SK-N-SH (cell line): ENCODE measurements at regions not wholly inside any gene's neighbourhood (a gene's known extent, or its start where the extent isn't known, plus 50 kb on each side); places are given as distances from the start of the nearest gene placed in this dataset.

ENCODE experiments used
- CTCF ChIA-PET: fragments of 300-600, 350-600 bp; formaldehyde crosslinking; extraction: SDS; loops from one replicate; lab custom pipeline; 2021; lab: Yijun Ruan, JAX
- POLR2A ChIA-PET: fragments of 350-600 bp; sonication (Branson Sonifier 250); formaldehyde crosslinking; extraction: SDS; loops from one replicate; lab custom pipeline; 2020; ENCODE audit warnings: antibody characterized with exemption, inconsistent platforms; lab: Yijun Ruan, JAX
- DNase-seq: peaks from one replicate; pipeline ENCODE4 v3.0.0; 2012
- H2AFZ ChIP-seq: fragments of 200-600 bp; sonication (generic); 2 replicates; pipeline ENCODE4 v1.8.1; 2016; ENCODE audit warnings: antibody characterized with exemption, mild to moderate bottlenecking, low read depth
- H3F3A ChIP-seq: fragments of 200-600 bp; sonication (generic); replicated peaks from 2 replicates; pipeline ENCODE3; 2016; ENCODE audit warnings: antibody characterized with exemption, mild to moderate bottlenecking; ENCODE audit not compliant: insufficient read depth
- H3K27ac ChIP-seq, 2 experiments: fragments of 200-500 bp in 1 of 2; fragments of 200-600 bp in 1 of 2; sonication (Bioruptor generic) in 1 of 2; sonication (generic), shearing (Covaris generic) in 1 of 2; 2 replicates each; pipeline versions ENCODE4 v1.5.1 to v1.6.1; 2014 to 2016; ENCODE audit warnings: low read depth in 2 of 2, inconsistent platforms in 1 of 2, low read length in 1 of 2, mild to moderate bottlenecking in 1 of 2, mixed read lengths in 1 of 2
- H3K27me3 ChIP-seq: fragments of 200-600 bp; sonication (generic), shearing (Covaris generic); 2 replicates; pipeline ENCODE4 v1.6.1; 2016; ENCODE audit warnings: mixed run types; ENCODE audit not compliant: insufficient read depth
- H3K36me3 ChIP-seq, 2 experiments: fragments of 200-500 bp in 1 of 2; fragments of 200-600 bp in 1 of 2; sonication (Bioruptor generic) in 1 of 2; sonication (generic) in 1 of 2; replicated peaks in 1 of 2; 2 replicates each; pipeline versions ENCODE3 to v1.5.1; 2014 to 2016; ENCODE audit warnings: low read length in 1 of 2, mild to moderate bottlenecking in 1 of 2; ENCODE audit not compliant: insufficient read depth in 2 of 2, control insufficient read depth in 1 of 2
- H3K4me1 ChIP-seq, 2 experiments: fragments of 200-500 bp in 1 of 2; fragments of 200-600 bp in 1 of 2; sonication (Bioruptor generic) in 1 of 2; sonication (generic), shearing (Covaris generic) in 1 of 2; 2 replicates each; pipeline versions ENCODE4 v1.5.1 to v1.6.1; 2014 to 2016; ENCODE audit warnings: low read depth in 1 of 2, low read length in 1 of 2, mixed run types in 1 of 2; ENCODE audit not compliant: insufficient read depth in 2 of 2, control insufficient read depth in 1 of 2
- H3K4me2 ChIP-seq: fragments of 200-600 bp; sonication (generic), shearing (Covaris generic); 2 replicates; pipeline ENCODE4 v1.6.1; 2017; ENCODE audit warnings: mixed run types
- H3K4me3 ChIP-seq, 2 experiments: fragments of 200-500 bp in 1 of 2; fragments of 200-600 bp in 1 of 2; sonication (Bioruptor generic) in 1 of 2; sonication (generic), shearing (Covaris generic) in 1 of 2; 2 replicates each; pipeline versions ENCODE4 v1.5.1 to v1.8.1; 2014 to 2016; ENCODE audit warnings: low read depth in 2 of 2, inconsistent platforms in 1 of 2, low read length in 1 of 2, mild to moderate bottlenecking in 1 of 2, mixed read lengths in 1 of 2, moderate library complexity in 1 of 2
- H3K79me2 ChIP-seq: fragments of 200-600 bp; sonication (generic); 2 replicates; pipeline ENCODE4 v1.8.1; 2017; ENCODE audit warnings: mild to moderate bottlenecking; ENCODE audit not compliant: insufficient read depth
- H3K9ac ChIP-seq: fragments of 200-600 bp; sonication (generic); 2 replicates; pipeline ENCODE4 v1.6.1; 2017; ENCODE audit warnings: mixed run types
- H3K9me2 ChIP-seq: fragments of 200-600 bp; sonication (generic); 2 replicates; pipeline ENCODE4 v1.6.1; 2017; ENCODE audit warnings: mixed run types
- H3K9me3 ChIP-seq: fragments of 200-600 bp; sonication (generic); 2 replicates; pipeline ENCODE4 v1.6.1; 2017; ENCODE audit warnings: mixed run types, mild to moderate bottlenecking, moderate library complexity
- H4K20me1 ChIP-seq: fragments of 200-600 bp; sonication (generic); 2 replicates; pipeline ENCODE4 v1.6.1; 2017; ENCODE audit warnings: mild to moderate bottlenecking, mixed run types; ENCODE audit not compliant: insufficient read depth
- EP300 ChIP-seq, 2 experiments: IDR thresholded peaks; 2 replicates each; pipeline versions ENCODE4 v1.4.0 to v1.6.1; 2012; ENCODE audit warnings: borderline replicate concordance in 1 of 2, low read depth in 1 of 2, low read length in 1 of 2
- EZH2phosphoT487 ChIP-seq: fragments of 200-600 bp; sonication (generic); IDR thresholded peaks from 2 replicates; pipeline ENCODE4 v1.6.1; 2017; ENCODE audit warnings: low read depth, mixed run types, mild to moderate bottlenecking, antibody characterized with exemption, moderate library complexity, borderline replicate concordance
- FOSL2 ChIP-seq: IDR thresholded peaks from 2 replicates; pipeline ENCODE4 v1.4.0; 2012; ENCODE audit warnings: low read depth, mild to moderate bottlenecking, moderate library complexity, borderline replicate concordance
- FOXM1 ChIP-seq: IDR thresholded peaks from 2 replicates; pipeline ENCODE4 v1.4.0; 2012; ENCODE audit warnings: low read depth, mild to moderate bottlenecking
- GABPA ChIP-seq: IDR thresholded peaks from 2 replicates; pipeline ENCODE4 v1.4.0; 2012; ENCODE audit warnings: low read depth, mild to moderate bottlenecking
- MEF2A ChIP-seq: IDR thresholded peaks from 2 replicates; pipeline ENCODE4 v1.4.0; 2012; ENCODE audit warnings: low read depth, borderline replicate concordance
- MXI1 ChIP-seq: IDR thresholded peaks from 2 replicates; pipeline ENCODE4 v1.6.1; 2012; ENCODE audit warnings: mild to moderate bottlenecking, low read depth, low read length, improper control_type of control experiment
- NFIC ChIP-seq: IDR thresholded peaks from 2 replicates; pipeline ENCODE4 v1.4.0; 2012; ENCODE audit warnings: borderline replicate concordance
- NRF1 ChIP-seq: IDR thresholded peaks from 2 replicates; pipeline ENCODE4 v1.6.1; 2012; ENCODE audit warnings: low read depth, mild to moderate bottlenecking, low read length
- RCOR1 ChIP-seq: fragments of 150-350 bp; IDR thresholded peaks from 2 replicates; pipeline ENCODE4 v1.6.1; 2017; ENCODE audit warnings: antibody characterized with exemption, low read length
- RFX5 ChIP-seq: IDR thresholded peaks from 2 replicates; pipeline ENCODE4 v1.6.1; 2012; ENCODE audit warnings: mild to moderate bottlenecking, improper control_type of control experiment, low read length
- RXRA ChIP-seq: IDR thresholded peaks from 2 replicates; pipeline ENCODE4 v1.4.0; 2012; ENCODE audit warnings: low read depth, mild to moderate bottlenecking, borderline replicate concordance
- SIN3A ChIP-seq: IDR thresholded peaks from 2 replicates; pipeline ENCODE4 v1.6.1; 2012; ENCODE audit warnings: low read depth, mild to moderate bottlenecking, low read length, moderate library complexity, borderline replicate concordance
- SMC3 ChIP-seq: IDR thresholded peaks from 2 replicates; pipeline ENCODE4 v1.6.1; 2012; ENCODE audit warnings: low read depth, low read length, improper control_type of control experiment
- TAF1 ChIP-seq: IDR thresholded peaks from 2 replicates; pipeline ENCODE4 v1.6.1; 2012; ENCODE audit warnings: low read depth, mild to moderate bottlenecking, low read length, moderate library complexity, borderline replicate concordance
- TCF12 ChIP-seq: IDR thresholded peaks from 2 replicates; pipeline ENCODE4 v1.4.0; 2012
- TEAD4 ChIP-seq: IDR thresholded peaks from 2 replicates; pipeline ENCODE4 v1.4.0; 2012; ENCODE audit warnings: mild to moderate bottlenecking, borderline replicate concordance; ENCODE audit not compliant: insufficient read depth
- WGBS: methylation state at CpG from one replicate; pipeline ENCODE4 v1.1.6; 2017; ENCODE audit warnings: low lambda C conversion rate; 5-methylcytosine and 5-hydroxymethylcytosine counted together
- TF ChIP-seq, protein P1 (sequence below): fragments of 200-600 bp; sonication (generic); IDR thresholded peaks from 2 replicates; pipeline ENCODE4 v1.6.1; 2017; ENCODE audit warnings: antibody characterized with exemption, mild to moderate bottlenecking, moderate library complexity
- TF ChIP-seq, protein P2 (sequence below): fragments of 150-350 bp; IDR thresholded peaks from 2 replicates; pipeline ENCODE4 v1.6.1; 2017; ENCODE audit warnings: antibody characterized with exemption, low read length, low read depth, borderline replicate concordance
- TF ChIP-seq, protein P3 (sequence below): IDR thresholded peaks from 2 replicates; pipeline ENCODE4 v1.4.0; 2012; ENCODE audit warnings: low read depth, borderline replicate concordance

DNA sequence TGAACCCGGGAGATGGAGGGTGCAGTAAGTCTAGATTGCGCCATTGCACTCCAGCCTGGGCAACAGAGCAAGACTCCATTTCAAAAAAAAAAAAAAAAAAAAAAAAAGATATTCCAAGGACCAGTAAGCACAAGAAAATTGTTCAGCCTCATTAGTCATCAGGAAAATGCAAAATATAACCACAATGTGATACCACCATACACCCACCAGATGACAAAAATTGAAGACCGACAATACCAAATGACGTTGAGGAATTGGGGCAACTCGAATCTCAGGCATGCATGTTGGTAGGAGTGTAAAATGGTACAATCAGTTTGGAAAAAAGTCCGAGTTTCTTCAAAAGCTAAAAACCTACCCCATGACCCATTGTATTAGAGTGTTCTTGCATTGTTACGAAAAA is 130.2 kb upstream of the FAM9B start:
- POLR2A ChIA-PET = no interaction called here
- CTCF ChIA-PET = no interaction called here

DNA sequence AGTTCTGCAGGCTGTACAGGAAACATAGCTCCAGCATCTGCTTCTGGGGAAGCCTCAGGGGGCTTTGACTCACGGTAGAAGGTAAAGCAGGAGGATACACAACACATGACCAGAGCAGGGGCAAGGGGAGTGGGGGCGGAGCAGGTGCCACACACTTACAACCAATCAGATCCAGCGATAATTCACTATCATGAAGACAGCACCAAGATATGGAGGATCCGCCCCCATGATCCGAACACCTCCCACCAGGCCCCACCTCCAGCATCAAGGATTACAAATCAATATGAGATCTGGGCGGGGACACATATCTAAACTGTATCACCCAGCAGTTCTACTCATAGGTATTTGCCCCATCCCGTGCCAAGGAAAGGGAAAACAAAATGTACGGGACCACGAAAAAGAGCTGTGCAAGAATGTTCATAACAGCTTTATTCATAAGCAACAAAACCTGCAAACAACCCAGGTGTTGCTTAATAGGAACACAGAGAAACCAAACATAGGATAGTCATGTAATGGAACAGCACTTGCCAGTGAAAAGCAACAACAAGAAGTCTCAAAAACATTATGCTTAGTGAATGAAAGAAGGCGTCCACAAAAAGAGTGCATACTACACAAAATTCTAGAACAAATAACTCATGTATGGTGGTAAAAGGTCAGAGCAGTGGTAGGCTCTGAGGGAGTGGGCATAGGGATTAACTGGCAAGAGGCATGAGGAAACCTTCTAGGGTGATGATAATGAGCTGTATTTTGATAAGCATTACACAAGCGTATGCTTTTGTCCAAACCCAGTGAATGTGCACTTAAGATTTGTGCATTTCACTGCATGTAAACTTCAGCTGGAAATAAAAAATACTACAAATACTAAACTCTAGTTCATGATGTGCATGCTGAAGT is 130.9 kb upstream of the FAM9B start:
- H3K4me3 ChIP-seq = no peak overlapping the region
- no peaks in the 10 kb centered on the region; a peak in 1 of 4 replicates for H3K4me1 ChIP-seq
- no peaks in the 10 kb centered on the region for H3K36me3 ChIP-seq
- ChIA-PET POLR2A (no interaction called here), CTCF (no interaction called here)
- no peaks in the 10 kb centered on the region for H4K20me1 ChIP-seq
- no peak overlapping the region for H3K9ac ChIP-seq
- H3F3A ChIP-seq = no peaks in the 10 kb centered on the region
- no peaks in the 10 kb centered on the region for H3K27me3 ChIP-seq
- DNase-seq = no peak
- H3K27ac ChIP-seq = no peak overlapping the region
- H3K4me2 ChIP-seq = no peak overlapping the region
- WGBS = 52% methylated on average over 9 of the region's 11 CpGs
- H2AFZ ChIP-seq = no peak overlapping the region
- no peaks in the 10 kb centered on the region for H3K9me3 ChIP-seq
- no peaks in the 10 kb centered on the region for H3K79me2 ChIP-seq
- H3K9me2 ChIP-seq = no peaks in the 10 kb centered on the region
- TF ChIP-seq MEF2A (no peak), MXI1 (no peak), NFIC (no peak), SIN3A (no peak), RFX5 (no peak), EP300 (IDR thresholded peaks at IDR 0.05; ENCODE audit: borderline replicate concordance in 1 of 2, low read depth in 1 of 2, low read length in 1 of 2) (no peak), TAF1 (no peak), FOXM1 (no peak), TEAD4 (no peak), NRF1 (no peak), EZH2phosphoT487 (no peak), SMC3 (no peak), GABPA (no peak)
- TF ChIP-seq, protein P1, sequence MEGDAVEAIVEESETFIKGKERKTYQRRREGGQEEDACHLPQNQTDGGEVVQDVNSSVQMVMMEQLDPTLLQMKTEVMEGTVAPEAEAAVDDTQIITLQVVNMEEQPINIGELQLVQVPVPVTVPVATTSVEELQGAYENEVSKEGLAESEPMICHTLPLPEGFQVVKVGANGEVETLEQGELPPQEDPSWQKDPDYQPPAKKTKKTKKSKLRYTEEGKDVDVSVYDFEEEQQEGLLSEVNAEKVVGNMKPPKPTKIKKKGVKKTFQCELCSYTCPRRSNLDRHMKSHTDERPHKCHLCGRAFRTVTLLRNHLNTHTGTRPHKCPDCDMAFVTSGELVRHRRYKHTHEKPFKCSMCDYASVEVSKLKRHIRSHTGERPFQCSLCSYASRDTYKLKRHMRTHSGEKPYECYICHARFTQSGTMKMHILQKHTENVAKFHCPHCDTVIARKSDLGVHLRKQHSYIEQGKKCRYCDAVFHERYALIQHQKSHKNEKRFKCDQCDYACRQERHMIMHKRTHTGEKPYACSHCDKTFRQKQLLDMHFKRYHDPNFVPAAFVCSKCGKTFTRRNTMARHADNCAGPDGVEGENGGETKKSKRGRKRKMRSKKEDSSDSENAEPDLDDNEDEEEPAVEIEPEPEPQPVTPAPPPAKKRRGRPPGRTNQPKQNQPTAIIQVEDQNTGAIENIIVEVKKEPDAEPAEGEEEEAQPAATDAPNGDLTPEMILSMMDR = no peak
- TF ChIP-seq, protein P2, sequence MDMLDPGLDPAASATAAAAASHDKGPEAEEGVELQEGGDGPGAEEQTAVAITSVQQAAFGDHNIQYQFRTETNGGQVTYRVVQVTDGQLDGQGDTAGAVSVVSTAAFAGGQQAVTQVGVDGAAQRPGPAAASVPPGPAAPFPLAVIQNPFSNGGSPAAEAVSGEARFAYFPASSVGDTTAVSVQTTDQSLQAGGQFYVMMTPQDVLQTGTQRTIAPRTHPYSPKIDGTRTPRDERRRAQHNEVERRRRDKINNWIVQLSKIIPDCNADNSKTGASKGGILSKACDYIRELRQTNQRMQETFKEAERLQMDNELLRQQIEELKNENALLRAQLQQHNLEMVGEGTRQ = no peak

More for the DNA sequence above, 130.2 kb upstream of the FAM9B start:
- Histone ChIP-seq H3K27me3 (no peaks in the 10 kb centered on the region), H3K9me3 (no peaks in the 10 kb centered on the region), H3K4me1 (no peaks in the 10 kb centered on the region; a peak in 1 of 4 replicates), H3F3A (no peaks in the 10 kb centered on the region), H3K4me3 (no peak overlapping the region), H4K20me1 (no peaks in the 10 kb centered on the region), H3K27ac (no peak overlapping the region), H3K9ac (no peak overlapping the region), H3K4me2 (no peak overlapping the region), H2AFZ (no peak overlapping the region), H3K79me2 (no peaks in the 10 kb centered on the region), H3K36me3 (no peaks in the 10 kb centered on the region), H3K9me2 (no peaks in the 10 kb centered on the region)
- 41% methylated on average over 7 of the region's 7 CpGs for WGBS
- TF ChIP-seq, protein P2 = no peak
- TF ChIP-seq RXRA = no peak
- TF ChIP-seq RCOR1 = no peak
- TF ChIP-seq TCF12 = no peak
- TF ChIP-seq FOSL2 = no peak
- no peak for TF ChIP-seq SIN3A
- TF ChIP-seq TAF1 = no peak
- TF ChIP-seq, protein P3, sequence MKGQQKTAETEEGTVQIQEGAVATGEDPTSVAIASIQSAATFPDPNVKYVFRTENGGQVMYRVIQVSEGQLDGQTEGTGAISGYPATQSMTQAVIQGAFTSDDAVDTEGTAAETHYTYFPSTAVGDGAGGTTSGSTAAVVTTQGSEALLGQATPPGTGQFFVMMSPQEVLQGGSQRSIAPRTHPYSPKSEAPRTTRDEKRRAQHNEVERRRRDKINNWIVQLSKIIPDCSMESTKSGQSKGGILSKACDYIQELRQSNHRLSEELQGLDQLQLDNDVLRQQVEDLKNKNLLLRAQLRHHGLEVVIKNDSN = no peak
- no peak for TF ChIP-seq FOXM1
- no peak for TF ChIP-seq NFIC
- no peak for DNase-seq
